GM12864 (cell line): ENCODE measurements at regions not wholly inside any gene's neighbourhood (a gene's known extent, or its start where the extent isn't known, plus 50 kb on each side); places are given as distances from the start of the nearest gene placed in this dataset.

ENCODE experiments used
- DNase-seq: peaks from one replicate; pipeline ENCODE4 v3.0.0-alpha.2; 2011; ENCODE audit warnings: low read depth
- H3K4me3 ChIP-seq: 2 replicates; pipeline ENCODE4 v1.5.1; 2011; ENCODE audit warnings: mild to moderate bottlenecking, low read depth, low read length, control low read depth
- TF ChIP-seq, protein P1 (sequence below): IDR thresholded peaks from 2 replicates; pipeline ENCODE4 v1.5.1; 2011; ENCODE audit warnings: low read depth, mild to moderate bottlenecking, moderate library complexity, low read length, control low read depth, inconsistent platforms; ENCODE audit errors: missing control alignments

DNA sequence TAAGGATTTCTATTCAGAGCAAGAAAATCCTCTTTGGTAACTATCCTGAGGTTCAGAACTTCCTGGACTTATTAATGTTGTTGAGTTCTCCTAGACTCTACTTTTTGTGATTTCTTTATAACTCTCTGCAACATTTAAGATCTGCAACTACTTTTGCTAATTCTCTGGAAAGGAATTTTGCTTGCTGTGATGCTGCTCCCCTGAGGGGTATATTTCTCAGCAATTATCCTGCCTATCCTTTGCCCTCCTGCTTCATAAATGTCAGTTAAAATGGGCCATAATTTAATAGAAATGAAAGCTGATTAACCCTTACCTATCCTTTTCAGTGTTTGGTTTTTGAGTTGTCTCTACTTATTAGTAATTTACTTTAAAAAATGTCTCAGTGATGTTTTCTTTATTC lies 377.3 kb upstream of the LRRC3B start:
- TF ChIP-seq, protein P1, sequence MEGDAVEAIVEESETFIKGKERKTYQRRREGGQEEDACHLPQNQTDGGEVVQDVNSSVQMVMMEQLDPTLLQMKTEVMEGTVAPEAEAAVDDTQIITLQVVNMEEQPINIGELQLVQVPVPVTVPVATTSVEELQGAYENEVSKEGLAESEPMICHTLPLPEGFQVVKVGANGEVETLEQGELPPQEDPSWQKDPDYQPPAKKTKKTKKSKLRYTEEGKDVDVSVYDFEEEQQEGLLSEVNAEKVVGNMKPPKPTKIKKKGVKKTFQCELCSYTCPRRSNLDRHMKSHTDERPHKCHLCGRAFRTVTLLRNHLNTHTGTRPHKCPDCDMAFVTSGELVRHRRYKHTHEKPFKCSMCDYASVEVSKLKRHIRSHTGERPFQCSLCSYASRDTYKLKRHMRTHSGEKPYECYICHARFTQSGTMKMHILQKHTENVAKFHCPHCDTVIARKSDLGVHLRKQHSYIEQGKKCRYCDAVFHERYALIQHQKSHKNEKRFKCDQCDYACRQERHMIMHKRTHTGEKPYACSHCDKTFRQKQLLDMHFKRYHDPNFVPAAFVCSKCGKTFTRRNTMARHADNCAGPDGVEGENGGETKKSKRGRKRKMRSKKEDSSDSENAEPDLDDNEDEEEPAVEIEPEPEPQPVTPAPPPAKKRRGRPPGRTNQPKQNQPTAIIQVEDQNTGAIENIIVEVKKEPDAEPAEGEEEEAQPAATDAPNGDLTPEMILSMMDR: no peak
- H3K4me3 ChIP-seq: no peak overlapping the region
- DNase-seq: no peak

DNA sequence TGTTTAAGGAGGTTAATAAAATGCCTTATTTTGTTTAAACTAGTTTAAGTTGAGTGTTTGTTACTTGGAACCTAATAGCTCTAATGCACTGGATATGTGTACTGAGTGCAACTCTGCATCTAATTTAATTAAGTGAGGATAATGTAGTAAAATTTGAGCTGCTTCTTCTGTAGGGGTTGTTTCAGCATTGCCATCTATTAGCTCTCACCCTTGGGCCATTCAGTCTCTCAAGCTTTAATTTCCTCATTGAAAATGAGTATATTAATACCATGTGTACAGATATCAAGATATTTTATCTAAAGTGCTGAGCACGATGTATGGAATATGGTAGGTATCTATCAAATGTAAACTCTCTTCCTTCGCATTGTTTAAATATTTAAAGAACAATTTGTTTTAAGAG lies 375.7 kb upstream of the LRRC3B start:
- H3K4me3 ChIP-seq: no peak overlapping the region
- TF ChIP-seq, protein P1: no peak
- DNase-seq: no peak

DNA sequence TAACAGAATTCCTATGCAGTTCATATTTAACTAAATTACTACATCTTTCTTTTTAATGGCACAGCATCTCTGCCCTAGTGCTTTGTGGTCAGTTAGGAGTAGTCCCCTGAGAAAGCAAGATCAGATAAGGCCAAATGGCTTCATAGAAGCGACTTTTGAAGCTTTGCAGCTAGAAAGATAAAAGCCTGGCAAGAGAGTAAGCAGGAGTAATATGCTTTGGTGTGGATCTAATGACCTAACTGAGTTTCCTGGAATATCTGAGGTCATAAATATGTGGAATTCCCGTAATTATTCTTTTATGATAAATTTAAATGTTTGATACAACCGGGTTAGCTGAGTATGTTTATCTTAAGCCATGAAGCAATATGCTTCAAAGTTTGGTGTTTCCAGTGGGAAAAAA lies 374.9 kb upstream of the LRRC3B start:
- DNase-seq: no peak
- no peak overlapping the region for H3K4me3 ChIP-seq
- TF ChIP-seq, protein P1: no peak

DNA sequence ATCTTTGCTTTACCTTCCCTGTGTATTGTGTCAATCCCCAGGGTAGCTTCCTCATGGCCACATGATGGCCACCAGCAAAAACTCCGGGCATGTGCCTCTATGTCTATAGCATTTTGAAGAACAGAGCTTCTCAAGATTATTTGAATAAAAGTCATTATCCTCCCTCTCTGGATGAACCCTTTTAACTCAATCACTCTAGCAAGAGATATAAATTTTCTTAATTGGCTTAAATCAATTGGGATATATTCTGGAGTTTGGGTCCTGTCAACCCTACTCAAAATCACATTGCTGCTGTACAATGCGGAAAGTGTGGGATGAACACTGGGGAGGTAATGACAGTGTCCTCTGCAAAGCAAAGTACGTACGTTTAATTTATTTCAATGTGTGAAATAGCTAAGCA lies 370.6 kb upstream of the LRRC3B start:
- TF ChIP-seq, protein P1: no peak

DNA sequence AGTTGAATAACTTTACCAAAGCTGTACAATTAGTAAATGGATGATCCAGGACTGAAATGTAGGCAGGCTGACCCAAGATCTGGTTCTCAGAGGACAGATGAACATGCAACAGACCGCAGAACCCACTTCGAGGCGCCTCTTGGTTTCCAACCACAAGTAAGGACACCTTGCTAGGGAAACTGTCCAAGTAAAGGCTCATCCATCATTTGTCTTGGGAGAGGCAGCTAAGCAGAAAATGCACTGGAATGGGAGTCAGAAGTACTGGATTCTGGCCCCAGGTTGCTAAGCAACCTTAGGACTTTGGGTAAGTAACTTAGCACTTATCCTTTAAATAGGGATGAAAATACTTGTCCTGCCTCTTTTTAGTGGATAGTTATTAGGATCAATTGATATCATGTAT lies 366.3 kb upstream of the LRRC3B start:
- H3K4me3 ChIP-seq: no peak overlapping the region
- no peak for DNase-seq
- TF ChIP-seq, protein P1: no peak

More for the DNA sequence above, 370.6 kb upstream of the LRRC3B start:
- no peak overlapping the region for H3K4me3 ChIP-seq
- no peak for DNase-seq

DNA sequence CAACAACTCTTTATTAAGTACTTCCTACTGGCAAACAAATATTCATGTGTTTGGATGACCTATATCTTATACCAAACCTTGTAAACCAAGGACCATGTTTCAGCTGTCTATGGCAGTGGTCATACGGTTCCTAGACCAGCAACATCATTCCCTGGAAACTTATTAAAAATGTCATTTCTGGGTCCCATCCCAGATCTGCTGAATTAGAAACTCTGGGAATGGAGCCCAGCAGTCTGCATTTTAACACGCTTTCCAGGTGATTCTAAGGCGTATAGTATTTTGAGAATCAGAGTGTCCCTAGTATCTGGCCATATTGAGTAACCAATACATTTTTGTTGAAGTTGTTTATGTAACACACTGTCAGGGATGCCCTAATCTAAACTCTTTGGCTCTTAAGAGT lies 363.4 kb upstream of the LRRC3B start:
- TF ChIP-seq, protein P1: no peak
- DNase-seq: no peak

DNA sequence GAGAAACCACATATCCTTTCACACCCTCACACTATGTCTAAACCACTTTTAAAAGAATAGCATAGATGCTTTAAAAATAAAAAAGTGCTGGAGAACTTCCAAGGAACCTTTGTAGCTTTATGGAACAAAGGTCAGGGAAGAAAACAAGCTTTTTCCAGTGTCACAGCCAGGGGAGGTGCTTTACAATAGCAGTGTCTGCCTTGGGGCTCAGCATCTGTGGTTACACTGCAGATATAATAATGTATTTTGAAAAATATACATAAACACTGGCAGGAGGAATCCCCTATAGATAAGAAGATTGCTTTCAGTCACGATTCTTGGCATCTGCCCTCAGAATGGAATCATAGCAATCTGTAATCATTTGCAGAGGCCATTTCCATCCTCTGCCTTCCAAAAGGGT lies 362.4 kb upstream of the LRRC3B start:
- no peak for DNase-seq
- TF ChIP-seq, protein P1: no peak
- no peak overlapping the region for H3K4me3 ChIP-seq

More for the DNA sequence above, 363.4 kb upstream of the LRRC3B start:
- H3K4me3 ChIP-seq: no peak overlapping the region
